ENCODE measurements at regions not wholly inside any gene's neighbourhood (a gene's known extent, or its start where the extent isn't known, plus 50 kb on each side); places are given as distances from the start of the nearest gene placed in this dataset.

DNA sequence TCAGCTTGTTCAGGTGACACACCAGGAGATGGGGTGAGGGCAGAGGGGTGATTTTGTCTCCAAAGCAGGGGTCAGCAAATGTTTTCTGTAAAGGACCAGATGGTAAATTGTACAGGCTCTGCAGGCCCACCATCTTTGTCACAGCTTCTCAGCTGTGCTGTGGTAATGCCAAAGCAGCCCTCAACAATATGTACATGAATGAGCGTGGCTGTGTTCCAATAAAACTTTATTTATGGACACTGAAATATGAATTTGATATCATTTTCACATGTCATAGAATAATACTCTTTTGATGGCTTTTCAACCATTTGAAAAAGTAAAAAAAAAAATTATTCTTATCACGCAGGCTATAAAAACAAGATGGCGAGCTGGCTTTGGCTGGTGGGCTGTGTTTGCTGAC is 206.4 kb upstream of the RPL38 start:
- ChIA-PET POLR2A (no interaction called here), CTCF (interaction anchor here (4.0 kb wide), 1 partner anchor 567 kb away, joined by 29 read pairs; no protein-coding TSS in a partner anchor)
- DNase-seq, result no peak
- Histone ChIP-seq H4K20me1 (ENCODE audit: control insufficient read depth, insufficient read depth, low read length, poor library complexity, severe bottlenecking) (no peaks in the 10 kb centered on the region), H3K4me1 (ENCODE audit: control insufficient read depth in 2 of 2, insufficient read depth in 2 of 2, low read length in 2 of 2) (no peaks in the 10 kb centered on the region), H3K27ac (ENCODE audit: low read length in 2 of 2) (no peak overlapping the region), H3K36me3 (replicated peaks in 1 of 2; ENCODE audit: control extremely low read depth in 1 of 2, control insufficient read depth in 1 of 2, extremely low read depth in 1 of 2, insufficient read depth in 2 of 2, low read length in 1 of 2) (no peaks in the 10 kb centered on the region), H3K9me3 (ENCODE audit: control extremely low read depth in 1 of 3, control insufficient read depth in 2 of 3, insufficient read depth in 1 of 3, low read length in 2 of 3) (no peaks in the 10 kb centered on the region), H3K9ac (ENCODE audit: low read length) (no peak overlapping the region), H3K4me2 (replicated peaks; ENCODE audit: low read depth, low read length, poor library complexity, severe bottlenecking) (no peak overlapping the region), H3K4me3 (ENCODE audit: control extremely low read depth in 1 of 5, extremely low read depth in 1 of 5, insufficient read depth in 1 of 5, low read depth in 2 of 5, low read length in 4 of 5) (no peak overlapping the region), H3K27me3 (replicated peaks in 1 of 4; ENCODE audit: control extremely low read depth in 1 of 4, control insufficient read depth in 3 of 4, insufficient read depth in 4 of 4, low read length in 3 of 4) (peaks cover 0 to 4% (median 0%) of the 10 kb centered on the region in 4 experiments), H2AFZ (ENCODE audit: insufficient read depth, low read depth, low read length, poor library complexity, severe bottlenecking) (no peak overlapping the region), H3K79me2 (ENCODE audit: control insufficient read depth, insufficient read depth, low read length) (no peaks in the 10 kb centered on the region)
- Mint-ChIP-seq H3K4me1 (no peaks in the 10 kb centered on the region), H3K27me3 (peaks cover 27% of the 10 kb centered on the region), H3K4me3 (no peak overlapping the region), H3K9me3 (ENCODE audit: insufficient read depth) (no peaks in the 10 kb centered on the region), H3K27ac (no peak overlapping the region)
- ATAC-seq (ENCODE audit: low read depth), result no peak
- TF ChIP-seq EZH2 (IDR thresholded peaks at IDR 0.05; ENCODE audit: borderline replicate concordance, insufficient read depth, low read depth, low read length, poor library complexity, severe bottlenecking), result no peak
- TF ChIP-seq, protein P1, sequence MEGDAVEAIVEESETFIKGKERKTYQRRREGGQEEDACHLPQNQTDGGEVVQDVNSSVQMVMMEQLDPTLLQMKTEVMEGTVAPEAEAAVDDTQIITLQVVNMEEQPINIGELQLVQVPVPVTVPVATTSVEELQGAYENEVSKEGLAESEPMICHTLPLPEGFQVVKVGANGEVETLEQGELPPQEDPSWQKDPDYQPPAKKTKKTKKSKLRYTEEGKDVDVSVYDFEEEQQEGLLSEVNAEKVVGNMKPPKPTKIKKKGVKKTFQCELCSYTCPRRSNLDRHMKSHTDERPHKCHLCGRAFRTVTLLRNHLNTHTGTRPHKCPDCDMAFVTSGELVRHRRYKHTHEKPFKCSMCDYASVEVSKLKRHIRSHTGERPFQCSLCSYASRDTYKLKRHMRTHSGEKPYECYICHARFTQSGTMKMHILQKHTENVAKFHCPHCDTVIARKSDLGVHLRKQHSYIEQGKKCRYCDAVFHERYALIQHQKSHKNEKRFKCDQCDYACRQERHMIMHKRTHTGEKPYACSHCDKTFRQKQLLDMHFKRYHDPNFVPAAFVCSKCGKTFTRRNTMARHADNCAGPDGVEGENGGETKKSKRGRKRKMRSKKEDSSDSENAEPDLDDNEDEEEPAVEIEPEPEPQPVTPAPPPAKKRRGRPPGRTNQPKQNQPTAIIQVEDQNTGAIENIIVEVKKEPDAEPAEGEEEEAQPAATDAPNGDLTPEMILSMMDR (IDR thresholded peaks at IDR 0.05), result no peak
- intact Hi-C loops (cut with micrococcal nuclease), result loop anchor here (5.0 kb wide), 1 partner anchor 740 kb away; no protein-coding TSS in a partner anchor
- WGBS (ENCODE audit: insufficient coverage), result 95% methylated on average over 2 of the region's 3 CpGs

DNA sequence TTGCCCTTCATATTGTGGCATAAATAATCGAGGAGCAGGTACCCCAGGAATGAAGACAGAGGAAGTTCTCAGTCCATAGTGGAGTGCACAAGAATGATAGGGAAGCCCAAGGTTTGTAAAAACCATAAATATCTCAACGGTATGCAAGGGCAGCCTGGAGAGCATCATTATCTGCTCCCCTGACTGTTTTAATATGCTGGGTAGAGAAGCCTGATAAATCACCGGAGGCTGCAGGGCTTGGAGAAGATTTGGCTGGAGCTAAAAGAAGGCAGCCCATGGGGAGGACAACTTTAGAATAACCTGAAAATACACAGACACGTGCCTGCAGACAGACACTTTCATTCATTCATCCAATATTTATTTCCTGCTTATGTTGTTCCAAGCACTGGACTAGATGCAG is 205.2 kb upstream of the RPL38 start:
- ATAC-seq (ENCODE audit: low read depth) (no peak), DNase-seq (no peak)
- CTCF ChIA-PET, result interaction anchor here (0.9 to 4.0 kb wide), 3 partner anchors 23 to 568 kb away, joined by 3 to 29 read pairs (median 3); no protein-coding TSS in a partner anchor
- no peak overlapping the region for H3K9ac ChIP-seq (ENCODE audit: low read length)
- no peaks in the 10 kb centered on the region for H3K4me1 ChIP-seq (ENCODE audit: control insufficient read depth in 2 of 2, insufficient read depth in 2 of 2, low read length in 2 of 2)
- H3K4me3 ChIP-seq (ENCODE audit: control extremely low read depth in 1 of 5, extremely low read depth in 1 of 5, insufficient read depth in 1 of 5, low read depth in 2 of 5, low read length in 4 of 5), result no peak overlapping the region
- no peak overlapping the region for H3K27ac ChIP-seq (ENCODE audit: low read length in 2 of 2)
- Mint-ChIP-seq H3K27me3 (peaks cover 25% of the 10 kb centered on the region), H3K4me3 (no peak overlapping the region), H3K27ac (no peak overlapping the region), H3K9me3 (ENCODE audit: insufficient read depth) (no peaks in the 10 kb centered on the region), H3K4me1 (no peaks in the 10 kb centered on the region)
- H4K20me1 ChIP-seq (ENCODE audit: control insufficient read depth, insufficient read depth, low read length, poor library complexity, severe bottlenecking), result no peaks in the 10 kb centered on the region
- H3K9me3 ChIP-seq (ENCODE audit: control extremely low read depth in 1 of 3, control insufficient read depth in 2 of 3, insufficient read depth in 1 of 3, low read length in 2 of 3), result no peaks in the 10 kb centered on the region
- POLR2A ChIA-PET, result no interaction called here
- H3K4me2 ChIP-seq (replicated peaks; ENCODE audit: low read depth, low read length, poor library complexity, severe bottlenecking), result no peak overlapping the region
- no peaks in the 10 kb centered on the region for H3K36me3 ChIP-seq (replicated peaks in 1 of 2; ENCODE audit: control extremely low read depth in 1 of 2, control insufficient read depth in 1 of 2, extremely low read depth in 1 of 2, insufficient read depth in 2 of 2, low read length in 1 of 2)
- H2AFZ ChIP-seq (ENCODE audit: insufficient read depth, low read depth, low read length, poor library complexity, severe bottlenecking), result no peak overlapping the region
- 48% methylated on average over 2 of the region's 4 CpGs for WGBS (ENCODE audit: insufficient coverage)
- no peak for TF ChIP-seq EZH2 (IDR thresholded peaks at IDR 0.05; ENCODE audit: borderline replicate concordance, insufficient read depth, low read depth, low read length, poor library complexity, severe bottlenecking)
- TF ChIP-seq, protein P1 (IDR thresholded peaks at IDR 0.05), result no peak
- intact Hi-C loops (cut with micrococcal nuclease), result loop anchor here (5.0 kb wide), 1 partner anchor 741 kb away; no protein-coding TSS in a partner anchor
- H3K27me3 ChIP-seq (replicated peaks in 1 of 4; ENCODE audit: control extremely low read depth in 1 of 4, control insufficient read depth in 3 of 4, insufficient read depth in 4 of 4, low read length in 3 of 4), result peaks cover 0 to 4% (median 0%) of the 10 kb centered on the region in 4 experiments
- H3K79me2 ChIP-seq (ENCODE audit: control insufficient read depth, insufficient read depth, low read length), result no peaks in the 10 kb centered on the region

Data from B cell (primary cell).